ENCODE measurements at regions not wholly inside any gene's neighbourhood (a gene's known extent, or its start where the extent isn't known, plus 50 kb on each side); places are given as distances from the start of the nearest gene placed in this dataset.

GRCh38 chr2:128921751-128922150, 603.1 kb upstream of the HS6ST1 start:
- no peaks in the 10 kb centered on the region for H3K27me3 Mint-ChIP-seq (ENCODE audit: unreplicated experiment)

GRCh38 chr2:128922154-128922553, 603.5 kb upstream of the HS6ST1 start:
- DNase-seq: no peak
- H3K36me3 Mint-ChIP-seq (ENCODE audit: unreplicated experiment): no peaks in the 10 kb centered on the region
- no peak overlapping the region for H3K4me3 Mint-ChIP-seq (ENCODE audit: unreplicated experiment)
- H3K4me1 Mint-ChIP-seq (ENCODE audit: low read depth, unreplicated experiment): no peaks in the 10 kb centered on the region
- peaks cover 2% of the 10 kb centered on the region for H3K9me3 Mint-ChIP-seq (ENCODE audit: unreplicated experiment)
- TF ChIP-seq, protein P1, sequence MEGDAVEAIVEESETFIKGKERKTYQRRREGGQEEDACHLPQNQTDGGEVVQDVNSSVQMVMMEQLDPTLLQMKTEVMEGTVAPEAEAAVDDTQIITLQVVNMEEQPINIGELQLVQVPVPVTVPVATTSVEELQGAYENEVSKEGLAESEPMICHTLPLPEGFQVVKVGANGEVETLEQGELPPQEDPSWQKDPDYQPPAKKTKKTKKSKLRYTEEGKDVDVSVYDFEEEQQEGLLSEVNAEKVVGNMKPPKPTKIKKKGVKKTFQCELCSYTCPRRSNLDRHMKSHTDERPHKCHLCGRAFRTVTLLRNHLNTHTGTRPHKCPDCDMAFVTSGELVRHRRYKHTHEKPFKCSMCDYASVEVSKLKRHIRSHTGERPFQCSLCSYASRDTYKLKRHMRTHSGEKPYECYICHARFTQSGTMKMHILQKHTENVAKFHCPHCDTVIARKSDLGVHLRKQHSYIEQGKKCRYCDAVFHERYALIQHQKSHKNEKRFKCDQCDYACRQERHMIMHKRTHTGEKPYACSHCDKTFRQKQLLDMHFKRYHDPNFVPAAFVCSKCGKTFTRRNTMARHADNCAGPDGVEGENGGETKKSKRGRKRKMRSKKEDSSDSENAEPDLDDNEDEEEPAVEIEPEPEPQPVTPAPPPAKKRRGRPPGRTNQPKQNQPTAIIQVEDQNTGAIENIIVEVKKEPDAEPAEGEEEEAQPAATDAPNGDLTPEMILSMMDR (IDR thresholded peaks at IDR 0.05; ENCODE audit: partially characterized antibody, unreplicated experiment): no peak
- H3K27ac Mint-ChIP-seq (ENCODE audit: unreplicated experiment): no peak overlapping the region
- no peaks in the 10 kb centered on the region for H3K27me3 Mint-ChIP-seq (ENCODE audit: unreplicated experiment)

More at GRCh38 chr2:128921751-128922150, 603.1 kb upstream of the HS6ST1 start:
- H3K4me3 Mint-ChIP-seq (ENCODE audit: unreplicated experiment): no peak overlapping the region
- TF ChIP-seq, protein P1 (IDR thresholded peaks at IDR 0.05; ENCODE audit: partially characterized antibody, unreplicated experiment): no peak
- no peaks in the 10 kb centered on the region for H3K36me3 Mint-ChIP-seq (ENCODE audit: unreplicated experiment)
- H3K4me1 Mint-ChIP-seq (ENCODE audit: low read depth, unreplicated experiment): no peaks in the 10 kb centered on the region
- H3K9me3 Mint-ChIP-seq (ENCODE audit: unreplicated experiment): peaks cover 2% of the 10 kb centered on the region
- no peak overlapping the region for H3K27ac Mint-ChIP-seq (ENCODE audit: unreplicated experiment)
- no peak for DNase-seq

GRCh38 chr2:128925631-128926030, 607.0 kb upstream of the HS6ST1 start:
- Mint-ChIP-seq H3K9me3 (ENCODE audit: unreplicated experiment) (no peaks in the 10 kb centered on the region), H3K27me3 (ENCODE audit: unreplicated experiment) (no peaks in the 10 kb centered on the region), H3K36me3 (ENCODE audit: unreplicated experiment) (peaks cover 6% of the 10 kb centered on the region), H3K4me1 (ENCODE audit: low read depth, unreplicated experiment) (no peaks in the 10 kb centered on the region), H3K4me3 (ENCODE audit: unreplicated experiment) (no peak overlapping the region), H3K27ac (ENCODE audit: unreplicated experiment) (no peak overlapping the region)
- DNase-seq: no peak
- TF ChIP-seq, protein P1 (IDR thresholded peaks at IDR 0.05; ENCODE audit: partially characterized antibody, unreplicated experiment): no peak

DNA sequence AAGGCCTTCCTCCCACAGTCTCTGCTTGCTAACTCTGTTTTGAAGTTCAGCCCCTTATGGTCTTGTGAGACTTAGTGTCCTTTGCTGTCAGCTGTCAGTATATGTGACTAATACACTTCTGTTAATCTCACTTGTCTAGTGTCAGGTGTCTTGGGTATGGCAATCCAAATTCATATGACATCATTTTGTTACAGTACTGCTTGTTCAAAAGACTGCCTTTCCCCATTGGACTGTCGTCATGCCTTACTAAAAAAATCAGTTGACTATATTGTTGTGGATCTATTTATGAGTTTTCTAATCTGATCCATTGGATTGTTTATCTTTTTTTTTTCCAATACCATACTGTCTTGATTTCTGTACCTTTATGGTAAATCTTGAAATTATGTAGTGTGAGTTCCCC, 611.4 kb upstream of the HS6ST1 start:
- DNase-seq: no peak
- peaks cover 6% of the 10 kb centered on the region for H3K36me3 Mint-ChIP-seq (ENCODE audit: unreplicated experiment)
- TF ChIP-seq, protein P1 (IDR thresholded peaks at IDR 0.05; ENCODE audit: partially characterized antibody, unreplicated experiment): no peak
- no peaks in the 10 kb centered on the region for H3K9me3 Mint-ChIP-seq (ENCODE audit: unreplicated experiment)
- no peak overlapping the region for H3K4me3 Mint-ChIP-seq (ENCODE audit: unreplicated experiment)
- no peaks in the 10 kb centered on the region for H3K27me3 Mint-ChIP-seq (ENCODE audit: unreplicated experiment)
- no peak overlapping the region for H3K27ac Mint-ChIP-seq (ENCODE audit: unreplicated experiment)
- H3K4me1 Mint-ChIP-seq (ENCODE audit: low read depth, unreplicated experiment): no peaks in the 10 kb centered on the region

- H3K4me3 Mint-ChIP-seq (ENCODE audit: unreplicated experiment): no peak overlapping the region
- no peak overlapping the region for H3K27ac Mint-ChIP-seq (ENCODE audit: unreplicated experiment)
- H3K36me3 Mint-ChIP-seq (ENCODE audit: unreplicated experiment): no peaks in the 10 kb centered on the region
- no peak for DNase-seq
- TF ChIP-seq, protein P1 (IDR thresholded peaks at IDR 0.05; ENCODE audit: partially characterized antibody, unreplicated experiment): no peak
- H3K9me3 Mint-ChIP-seq (ENCODE audit: unreplicated experiment): peaks cover 2% of the 10 kb centered on the region
- no peaks in the 10 kb centered on the region for H3K4me1 Mint-ChIP-seq (ENCODE audit: low read depth, unreplicated experiment)
- H3K27me3 Mint-ChIP-seq (ENCODE audit: unreplicated experiment): peaks cover 4% of the 10 kb centered on the region
Observed at GRCh38 chr2:128940378-128940777, 621.7 kb upstream of the HS6ST1 start.

All from glutamatergic neuron (in vitro differentiated cells).